ENCODE measurements at regions not wholly inside any gene's neighbourhood (a gene's known extent, or its start where the extent isn't known, plus 50 kb on each side); places are given as distances from the start of the nearest gene placed in this dataset.

- no peak for TF ChIP-seq CTCF (IDR thresholded peaks at IDR 0.05)
- no peak for TF ChIP-seq EZH2 (IDR thresholded peaks at IDR 0.05)
- TF ChIP-seq EZH2phosphoT487 (IDR thresholded peaks at IDR 0.05), result no peak
Measured at GRCh38 chr5:28421141-28421540, 1382.8 kb upstream of the CDH9 start.
